ENCODE measurements at regions not wholly inside any gene's neighbourhood (a gene's known extent, or its start where the extent isn't known, plus 50 kb on each side); places are given as distances from the start of the nearest gene placed in this dataset.
A peak's percentile ranks its signal among the peaks of the same experiment; 100 is the strongest.

GRCh38 chr4:59647011-59647410 is 1553.1 kb upstream of the ADGRL3 start:
- no peaks in the 10 kb centered on the region for H4K20me1 ChIP-seq (ENCODE audit: insufficient read depth, poor library complexity, severe bottlenecking)

GRCh38 chr4:59647500-59647899 is 1552.6 kb upstream of the ADGRL3 start:
- Histone ChIP-seq H3K4me1 (ENCODE audit: insufficient read depth) (no peaks in the 10 kb centered on the region), H4K20me1 (ENCODE audit: insufficient read depth, poor library complexity, severe bottlenecking) (no peaks in the 10 kb centered on the region), H3K27ac (no peak overlapping the region), H3K4me2 (no peak overlapping the region), H3K4me3 (no peak overlapping the region), H2AFZ (no peak overlapping the region), H3K9me3 (ENCODE audit: low read depth) (no peaks in the 10 kb centered on the region), H3K36me3 (replicated peaks; ENCODE audit: insufficient read depth, low read depth) (no peaks in the 10 kb centered on the region), H3K27me3 (no peaks in the 10 kb centered on the region), H3K79me2 (no peaks in the 10 kb centered on the region), H3K9me2 (replicated peaks; ENCODE audit: insufficient read depth) (no peaks in the 10 kb centered on the region)
- TF ChIP-seq EZH2 (IDR thresholded peaks at IDR 0.05; ENCODE audit: borderline replicate concordance), result no peak
- TF ChIP-seq EZH2phosphoT487 (IDR thresholded peaks at IDR 0.05; ENCODE audit: low read depth, severe bottlenecking, unreplicated experiment), result no peak
- TF ChIP-seq CTCF (IDR thresholded peaks at IDR 0.05; ENCODE audit: poor library complexity), result no peak
- no peak for DNase-seq (ENCODE audit: low spot score)

More at GRCh38 chr4:59647011-59647410, 1553.1 kb upstream of the ADGRL3 start:
- Histone ChIP-seq H3K9me3 (ENCODE audit: low read depth) (no peaks in the 10 kb centered on the region), H3K4me1 (ENCODE audit: insufficient read depth) (no peaks in the 10 kb centered on the region), H3K4me3 (no peak overlapping the region), H3K79me2 (no peaks in the 10 kb centered on the region), H3K27me3 (no peaks in the 10 kb centered on the region), H3K27ac (no peak overlapping the region), H3K9me2 (replicated peaks; ENCODE audit: insufficient read depth) (no peaks in the 10 kb centered on the region), H3K36me3 (replicated peaks; ENCODE audit: insufficient read depth, low read depth) (no peaks in the 10 kb centered on the region), H3K4me2 (no peak overlapping the region), H2AFZ (no peak overlapping the region)
- no peak for DNase-seq (ENCODE audit: low spot score)
- no peak for TF ChIP-seq CTCF (IDR thresholded peaks at IDR 0.05; ENCODE audit: poor library complexity)
- TF ChIP-seq EZH2 (IDR thresholded peaks at IDR 0.05; ENCODE audit: borderline replicate concordance), result no peak
- TF ChIP-seq EZH2phosphoT487 (IDR thresholded peaks at IDR 0.05; ENCODE audit: low read depth, severe bottlenecking, unreplicated experiment), result no peak
- 73% methylated on average over 2 of the region's 2 CpGs for WGBS (ENCODE audit: low lambda C conversion rate, missing lambda C conversion rate)

- H3K79me2 ChIP-seq, result no peaks in the 10 kb centered on the region
- no peak overlapping the region for H3K4me2 ChIP-seq
- no peak overlapping the region for H3K4me3 ChIP-seq
- DNase-seq (ENCODE audit: low spot score), result no peak
- no peaks in the 10 kb centered on the region for H3K9me2 ChIP-seq (replicated peaks; ENCODE audit: insufficient read depth)
- no peak overlapping the region for H2AFZ ChIP-seq
- H3K27ac ChIP-seq, result no peak overlapping the region
- 87% methylated on average over 3 of the region's 3 CpGs for WGBS (ENCODE audit: low lambda C conversion rate, missing lambda C conversion rate)
- H3K4me1 ChIP-seq (ENCODE audit: insufficient read depth), result no peaks in the 10 kb centered on the region
- no peaks in the 10 kb centered on the region for H4K20me1 ChIP-seq (ENCODE audit: insufficient read depth, poor library complexity, severe bottlenecking)
- no peaks in the 10 kb centered on the region for H3K9me3 ChIP-seq (ENCODE audit: low read depth)
- H3K36me3 ChIP-seq (replicated peaks; ENCODE audit: insufficient read depth, low read depth), result no peaks in the 10 kb centered on the region
- no peak for TF ChIP-seq EZH2phosphoT487 (IDR thresholded peaks at IDR 0.05; ENCODE audit: low read depth, severe bottlenecking, unreplicated experiment)
- no peak for TF ChIP-seq CTCF (IDR thresholded peaks at IDR 0.05; ENCODE audit: poor library complexity)
- TF ChIP-seq EZH2 (IDR thresholded peaks at IDR 0.05; ENCODE audit: borderline replicate concordance), result no peak
- no peaks in the 10 kb centered on the region for H3K27me3 ChIP-seq
Observed at GRCh38 chr4:59650861-59651260, 1549.3 kb upstream of the ADGRL3 start.

- peak; percentile 6 for DNase-seq (ENCODE audit: low spot score)
- no peaks in the 10 kb centered on the region for H3K79me2 ChIP-seq
- no peaks in the 10 kb centered on the region for H3K9me2 ChIP-seq (replicated peaks; ENCODE audit: insufficient read depth)
- H3K4me2 ChIP-seq, result no peak overlapping the region
- H3K4me3 ChIP-seq, result no peak overlapping the region
- H3K27ac ChIP-seq, result no peak overlapping the region
- H3K9me3 ChIP-seq (ENCODE audit: low read depth), result no peaks in the 10 kb centered on the region
- no peak overlapping the region for H2AFZ ChIP-seq
- no peaks in the 10 kb centered on the region for H3K27me3 ChIP-seq
- TF ChIP-seq CTCF (IDR thresholded peaks at IDR 0.05; ENCODE audit: poor library complexity), result no peak
- TF ChIP-seq EZH2 (IDR thresholded peaks at IDR 0.05; ENCODE audit: borderline replicate concordance), result no peak
- no peak for TF ChIP-seq EZH2phosphoT487 (IDR thresholded peaks at IDR 0.05; ENCODE audit: low read depth, severe bottlenecking, unreplicated experiment)
- H3K4me1 ChIP-seq (ENCODE audit: insufficient read depth), result no peaks in the 10 kb centered on the region
- H3K36me3 ChIP-seq (replicated peaks; ENCODE audit: insufficient read depth, low read depth), result no peaks in the 10 kb centered on the region
- H4K20me1 ChIP-seq (ENCODE audit: insufficient read depth, poor library complexity, severe bottlenecking), result no peaks in the 10 kb centered on the region
- WGBS (ENCODE audit: low lambda C conversion rate, missing lambda C conversion rate), result 74% methylated on average over 4 of the region's 4 CpGs
Observed at GRCh38 chr4:59655996-59656395, 1544.1 kb upstream of the ADGRL3 start.

Measured in hepatocyte (in vitro differentiated cells).